Ishikawa (cell line): ENCODE measurements at regions not wholly inside any gene's neighbourhood (a gene's known extent, or its start where the extent isn't known, plus 50 kb on each side); places are given as distances from the start of the nearest gene placed in this dataset.

ENCODE experiments used
- CEBPB ChIP-seq: IDR thresholded peaks from 2 replicates; pipeline ENCODE4 v1.6.1; 2012
- FOXM1 ChIP-seq: IDR thresholded peaks from 2 replicates; pipeline ENCODE4 v1.6.1; 2012; ENCODE audit warnings: low read depth, borderline replicate concordance
- USF1 ChIP-seq: IDR thresholded peaks from 2 replicates; pipeline ENCODE4 v1.6.1; 2012
- YY1 ChIP-seq: IDR thresholded peaks from 2 replicates; pipeline ENCODE4 v1.6.1; 2012; ENCODE audit warnings: low read depth
- TF ChIP-seq, protein P1 (sequence below): IDR thresholded peaks from 2 replicates; pipeline ENCODE4 v1.6.1; 2012

GRCh38 chr3:30504939-30505338 lies 101.5 kb upstream of the TGFBR2 start:
- TF ChIP-seq FOXM1, result no peak
- no peak for TF ChIP-seq USF1
- TF ChIP-seq, protein P1, sequence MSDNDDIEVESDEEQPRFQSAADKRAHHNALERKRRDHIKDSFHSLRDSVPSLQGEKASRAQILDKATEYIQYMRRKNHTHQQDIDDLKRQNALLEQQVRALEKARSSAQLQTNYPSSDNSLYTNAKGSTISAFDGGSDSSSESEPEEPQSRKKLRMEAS, result no peak
- no peak for TF ChIP-seq CEBPB
- TF ChIP-seq YY1, result no peak
